ENCODE measurements at regions not wholly inside any gene's neighbourhood (a gene's known extent, or its start where the extent isn't known, plus 50 kb on each side); places are given as distances from the start of the nearest gene placed in this dataset.

DNA sequence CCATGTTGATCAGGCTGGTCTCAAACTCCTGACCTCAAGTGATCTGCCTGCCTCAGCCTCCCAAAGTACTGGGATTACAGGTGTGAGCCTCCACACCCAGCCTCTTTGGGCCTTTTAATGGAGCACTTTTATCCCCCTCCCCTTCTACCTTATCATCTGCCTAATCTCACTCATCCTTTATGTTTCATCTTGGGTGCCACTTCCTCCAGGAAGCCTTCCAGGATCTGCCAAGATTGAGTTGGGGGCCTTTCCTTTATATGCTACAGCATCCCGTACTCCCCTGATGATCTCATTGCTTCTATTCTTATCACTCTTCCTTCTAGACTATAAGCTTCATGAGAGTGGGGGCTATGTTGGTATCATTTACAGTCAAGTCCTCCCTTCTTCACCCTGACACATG, 192.8 kb upstream of the WSCD1 start:
- TF ChIP-seq CTCF (conservative IDR thresholded peaks at IDR 0.05): no peak
- no peak overlapping the region for H3K27ac ChIP-seq

DNA sequence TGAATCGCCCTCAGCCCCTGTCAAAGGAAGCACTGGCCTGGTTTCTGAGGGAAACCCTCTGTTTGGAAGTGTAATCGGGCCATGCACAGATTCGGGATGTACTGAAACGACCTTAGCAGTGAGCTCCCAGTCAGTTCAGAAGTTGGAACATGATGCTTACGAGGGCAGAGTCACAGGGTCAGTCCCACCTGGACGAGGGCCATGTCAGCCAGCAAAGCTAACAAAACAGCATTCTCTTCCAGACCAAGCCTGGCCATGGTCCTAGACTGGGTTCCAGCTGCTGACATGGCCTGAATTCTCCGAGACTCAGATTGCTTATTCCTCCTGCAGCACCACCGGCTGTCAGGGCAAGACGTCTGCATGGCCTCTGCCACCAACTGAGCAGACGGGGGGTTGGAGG, 192.2 kb upstream of the WSCD1 start:
- no peak overlapping the region for H3K27ac ChIP-seq
- no peak for TF ChIP-seq CTCF (conservative IDR thresholded peaks at IDR 0.05)

- TF ChIP-seq CTCF (conservative IDR thresholded peaks at IDR 0.05): no peak
- no peak overlapping the region for H3K27ac ChIP-seq
Measured at GRCh38 chr17:5881849-5882248, 188.3 kb upstream of the WSCD1 start.

DNA sequence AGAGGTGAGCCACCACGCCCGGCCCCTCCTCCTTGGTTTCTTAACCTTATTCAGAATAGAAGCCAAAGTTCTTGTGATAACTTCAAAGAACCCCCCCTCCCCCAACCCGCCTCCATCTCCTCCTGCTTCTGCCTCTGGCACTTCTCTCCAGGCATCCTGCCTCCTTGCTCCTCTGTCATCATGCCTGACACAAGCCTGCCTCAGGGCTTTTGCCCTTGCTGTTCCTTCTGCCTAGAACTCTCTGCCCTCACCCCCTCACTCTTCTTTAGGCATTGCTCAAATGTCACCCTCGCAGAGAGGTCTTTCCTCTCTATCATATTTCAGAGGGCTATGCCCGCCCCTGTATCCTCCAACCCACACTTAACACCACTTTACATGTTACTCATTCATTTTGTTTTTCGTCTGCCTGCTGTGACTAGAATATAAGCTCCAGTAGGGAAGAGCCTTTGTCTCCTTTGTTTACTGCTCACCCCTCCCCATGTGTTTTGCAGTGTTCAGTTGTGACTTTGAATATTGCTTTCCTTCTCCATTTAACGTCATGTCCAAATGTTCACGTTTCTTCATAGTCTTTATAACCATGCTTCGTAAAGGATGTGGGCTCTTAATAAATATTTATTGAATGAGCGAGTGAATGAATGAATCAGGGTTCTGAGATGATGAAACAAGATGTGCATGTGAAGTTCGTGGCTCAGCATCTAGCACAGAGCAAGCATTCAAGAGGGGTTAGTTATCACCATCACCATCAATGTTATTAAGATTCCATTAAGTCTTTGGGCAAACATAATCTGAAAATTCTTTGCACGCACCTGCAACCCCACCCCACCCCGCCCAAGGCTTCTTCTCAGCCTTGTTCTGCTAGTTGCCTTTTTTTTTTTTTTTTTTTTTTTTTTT, 186.2 kb upstream of the WSCD1 start:
- H3K27ac ChIP-seq: no peak overlapping the region

GRCh38 chr17:5885336-5885735, 184.8 kb upstream of the WSCD1 start:
- H3K27ac ChIP-seq: no peak overlapping the region
- TF ChIP-seq CTCF (conservative IDR thresholded peaks at IDR 0.05): no peak

More for the DNA sequence above, 186.2 kb upstream of the WSCD1 start:
- TF ChIP-seq CTCF (conservative IDR thresholded peaks at IDR 0.05): no peak

GRCh38 chr17:5888811-5889210, 181.4 kb upstream of the WSCD1 start:
- TF ChIP-seq CTCF (conservative IDR thresholded peaks at IDR 0.05): no peak
- no peak overlapping the region for H3K27ac ChIP-seq

DNA sequence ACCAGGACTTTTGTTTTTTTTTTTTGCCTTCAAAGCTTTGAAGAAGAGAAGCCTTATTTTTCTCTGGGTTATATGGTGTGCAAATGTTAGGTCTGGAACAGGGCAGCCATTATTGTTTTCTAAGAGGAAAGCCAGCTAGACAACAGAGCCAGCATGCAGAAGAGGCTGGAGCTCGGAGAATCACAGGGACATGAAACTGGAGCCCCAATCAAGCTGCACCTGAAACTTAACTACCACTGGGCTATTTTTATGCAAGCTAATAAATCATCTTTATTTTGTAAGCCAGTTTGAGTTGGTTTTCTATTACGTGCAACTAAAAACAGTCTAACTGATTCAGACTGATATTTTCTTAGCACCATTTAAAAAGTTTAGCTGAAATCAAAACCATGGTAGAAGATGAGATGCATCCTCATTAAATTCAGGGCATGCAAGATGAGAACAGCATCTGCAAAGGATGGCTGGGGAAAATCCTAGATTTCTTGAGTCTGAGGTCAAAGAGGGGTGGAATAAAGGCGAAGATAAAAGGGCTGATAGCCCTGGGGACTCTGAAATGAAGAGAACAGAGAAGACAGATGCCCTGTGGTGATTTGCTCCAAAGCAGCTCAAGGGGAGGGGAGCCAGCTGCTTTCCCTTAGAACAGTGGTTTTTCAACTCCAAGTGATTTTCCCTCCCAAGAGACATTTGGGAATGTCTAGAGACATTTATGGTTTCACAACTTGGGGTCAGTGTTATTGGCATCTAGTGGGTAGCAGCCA, 177.1 kb upstream of the WSCD1 start:
- no peak for TF ChIP-seq CTCF (conservative IDR thresholded peaks at IDR 0.05)
- no peak overlapping the region for H3K27ac ChIP-seq
